C4-2B (cell line): ENCODE measurements at regions not wholly inside any gene's neighbourhood (a gene's known extent, or its start where the extent isn't known, plus 50 kb on each side); places are given as distances from the start of the nearest gene placed in this dataset.

Experiments used
- H3K27ac ChIP-seq: fragments of 450-650 bp; 2 replicates; pipeline ENCODE4 v1.5.1; 2017
- CTCF ChIP-seq: fragments of 450-650 bp; conservative IDR thresholded peaks from 2 replicates; pipeline ENCODE4 v1.5.1; 2017; ENCODE audit warnings: mild to moderate bottlenecking
- ZFX ChIP-seq: fragments of 450-650 bp; IDR thresholded peaks from 2 replicates; pipeline ENCODE4 v1.6.1; 2017

- TF ChIP-seq CTCF, result no peak
- TF ChIP-seq ZFX, result no peak
- H3K27ac ChIP-seq, result no peak overlapping the region
Measured at GRCh38 chr2:17115466-17115865, 402.8 kb downstream of the RAD51AP2 start.

GRCh38 chr2:17115042-17115441 is 403.2 kb downstream of the RAD51AP2 start:
- no peak for TF ChIP-seq CTCF
- TF ChIP-seq ZFX, result no peak
- no peak overlapping the region for H3K27ac ChIP-seq

GRCh38 chr2:17107871-17108270 is 410.4 kb downstream of the RAD51AP2 start:
- no peak overlapping the region for H3K27ac ChIP-seq
- no peak for TF ChIP-seq CTCF
- TF ChIP-seq ZFX, result no peak

GRCh38 chr2:17107151-17107550 is 411.1 kb downstream of the RAD51AP2 start:
- TF ChIP-seq CTCF, result no peak
- no peak for TF ChIP-seq ZFX
- H3K27ac ChIP-seq, result no peak overlapping the region

GRCh38 chr2:17106418-17106817 is 411.8 kb downstream of the RAD51AP2 start:
- H3K27ac ChIP-seq, result no peak overlapping the region
- no peak for TF ChIP-seq CTCF

GRCh38 chr2:17104454-17104853 is 413.8 kb downstream of the RAD51AP2 start:
- H3K27ac ChIP-seq, result no peak overlapping the region
- TF ChIP-seq CTCF (no peak), ZFX (no peak)

GRCh38 chr2:17101596-17101995 is 416.6 kb downstream of the RAD51AP2 start:
- no peak for TF ChIP-seq CTCF
- no peak for TF ChIP-seq ZFX
- H3K27ac ChIP-seq, result no peak overlapping the region

GRCh38 chr2:17101091-17101490 is 417.1 kb downstream of the RAD51AP2 start:
- no peak for TF ChIP-seq ZFX
- TF ChIP-seq CTCF, result no peak

More at GRCh38 chr2:17101091-17101490, 417.1 kb downstream of the RAD51AP2 start:
- no peak overlapping the region for H3K27ac ChIP-seq
